ENCODE measurements at regions not wholly inside any gene's neighbourhood (a gene's known extent, or its start where the extent isn't known, plus 50 kb on each side); places are given as distances from the start of the nearest gene placed in this dataset.

- no peak for DNase-seq (ENCODE audit: low read depth in 4 of 4, low spot score in 2 of 4)
Observed at GRCh38 chr2:66782780-66783361, 347.9 kb downstream of the MEIS1 start.

- DNase-seq (ENCODE audit: low read depth in 4 of 4, low spot score in 2 of 4), result no peak
Observed at GRCh38 chr2:66789741-66790140, 354.8 kb downstream of the MEIS1 start.

GRCh38 chr2:66790651-66791181 is 355.8 kb downstream of the MEIS1 start:
- DNase-seq (ENCODE audit: low read depth in 4 of 4, low spot score in 2 of 4), result no peak

DNA sequence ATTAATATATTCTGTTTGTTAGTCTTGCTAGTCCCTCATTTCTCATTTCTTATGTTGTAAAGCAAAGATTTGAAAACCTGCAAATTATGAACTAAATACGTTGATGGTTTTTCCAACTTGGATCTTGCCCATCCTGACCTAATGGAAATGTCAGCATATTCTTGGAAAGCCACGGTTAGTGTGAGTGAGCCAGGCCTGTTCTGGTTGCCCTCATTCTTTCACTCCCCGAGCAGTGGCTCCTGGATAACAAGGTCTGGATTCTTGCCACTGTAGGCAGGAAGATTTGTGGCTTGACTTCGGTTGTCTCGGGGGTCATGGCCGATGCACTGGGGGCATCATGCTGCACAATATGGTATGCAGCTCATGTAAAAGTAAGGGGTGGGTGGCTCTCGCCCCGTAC is 359.1 kb downstream of the MEIS1 start:
- no peak for DNase-seq (ENCODE audit: low read depth in 4 of 4, low spot score in 2 of 4)

DNA sequence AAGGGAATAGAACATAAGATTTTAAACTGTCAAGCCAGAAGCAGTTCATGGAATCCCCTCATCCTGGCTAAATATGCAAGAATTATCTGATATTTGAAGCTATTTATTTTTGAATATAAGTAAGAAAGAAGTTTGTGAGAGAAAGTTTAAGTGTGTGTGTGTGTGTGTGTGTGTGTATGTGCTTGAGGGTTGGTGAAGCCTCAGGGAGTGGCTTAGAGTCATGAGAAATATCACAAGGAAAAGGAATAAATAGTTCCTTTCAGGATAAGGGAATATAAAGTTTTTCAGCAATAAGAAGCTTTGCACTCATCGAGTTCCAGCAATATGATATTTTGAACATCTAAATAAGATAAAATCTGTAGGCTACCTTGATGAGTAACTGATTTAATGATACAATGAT is 359.6 kb downstream of the MEIS1 start:
- no peak for DNase-seq (ENCODE audit: low read depth in 4 of 4, low spot score in 2 of 4)

GRCh38 chr2:66802877-66803276 is 368.0 kb downstream of the MEIS1 start:
- no peak for DNase-seq (ENCODE audit: low read depth in 4 of 4, low spot score in 2 of 4)

GRCh38 chr2:66803726-66804125 is 368.8 kb downstream of the MEIS1 start:
- peak; percentile 34 to 73 (median 66) for DNase-seq (ENCODE audit: low read depth in 4 of 4, low spot score in 2 of 4)

GRCh38 chr2:66805016-66805865 is 370.3 kb downstream of the MEIS1 start:
- DNase-seq (ENCODE audit: low read depth in 4 of 4, low spot score in 2 of 4), result no peak

- no peak for DNase-seq (ENCODE audit: low read depth in 4 of 4, low spot score in 2 of 4)
Observed at GRCh38 chr2:66805968-66806367, 371.0 kb downstream of the MEIS1 start.

- no peak for DNase-seq (ENCODE audit: low read depth in 4 of 4, low spot score in 2 of 4)
Observed at GRCh38 chr2:66813525-66813924, 378.6 kb downstream of the MEIS1 start.

GRCh38 chr2:66813976-66814375 is 379.1 kb downstream of the MEIS1 start:
- DNase-seq (ENCODE audit: low read depth in 4 of 4, low spot score in 2 of 4), result no peak

DNA sequence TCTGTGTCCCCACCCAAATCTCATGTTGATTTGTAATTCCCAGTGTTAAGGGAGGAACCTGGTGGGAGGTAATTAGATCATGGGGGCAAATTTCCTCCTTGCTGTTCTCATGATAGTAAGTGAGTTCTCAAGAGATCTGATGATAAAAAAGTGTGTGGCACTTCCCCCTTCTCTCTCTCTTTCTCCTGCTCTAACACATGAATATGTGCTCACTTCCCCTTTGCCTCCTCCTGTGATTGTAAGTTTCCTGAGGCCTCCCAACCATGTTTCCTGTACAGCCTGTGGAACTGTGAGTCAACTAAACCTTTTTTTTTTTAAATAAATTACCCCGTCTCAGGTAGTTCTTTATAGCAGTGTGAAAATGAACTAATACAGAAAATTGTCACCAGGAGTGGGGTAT is 380.0 kb downstream of the MEIS1 start:
- no peak for DNase-seq (ENCODE audit: low read depth in 4 of 4, low spot score in 2 of 4)

- DNase-seq (ENCODE audit: low read depth in 4 of 4, low spot score in 2 of 4), result no peak
Observed at GRCh38 chr2:66815886-66816285, 381.0 kb downstream of the MEIS1 start.

- DNase-seq (ENCODE audit: low read depth in 4 of 4, low spot score in 2 of 4), result no peak
Observed at GRCh38 chr2:66821168-66821567, 386.2 kb downstream of the MEIS1 start.

- DNase-seq (ENCODE audit: low read depth in 4 of 4, low spot score in 2 of 4), result no peak
Observed at GRCh38 chr2:66822186-66822585, 387.3 kb downstream of the MEIS1 start.

DNA sequence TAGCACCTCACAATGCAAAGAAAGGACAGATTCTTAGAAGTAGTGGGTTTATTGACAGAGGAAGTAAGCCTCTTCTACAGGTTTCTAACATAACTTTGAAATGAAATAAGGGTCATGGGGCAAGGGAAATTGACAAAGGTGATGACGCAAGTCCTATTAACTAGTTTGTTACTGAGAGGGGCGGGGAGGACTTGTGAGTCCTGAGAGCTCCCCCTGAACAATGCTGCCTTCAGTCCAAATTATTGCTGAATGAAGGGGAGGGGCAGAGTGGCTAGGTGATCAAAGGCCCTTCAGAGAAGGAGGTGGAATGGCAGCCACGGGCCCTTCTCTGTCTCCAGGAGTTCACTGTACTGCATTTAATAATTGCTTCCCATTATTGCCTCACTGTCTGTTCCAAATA is 390.0 kb downstream of the MEIS1 start:
- DNase-seq (ENCODE audit: low read depth in 4 of 4, low spot score in 2 of 4), result no peak

DNA sequence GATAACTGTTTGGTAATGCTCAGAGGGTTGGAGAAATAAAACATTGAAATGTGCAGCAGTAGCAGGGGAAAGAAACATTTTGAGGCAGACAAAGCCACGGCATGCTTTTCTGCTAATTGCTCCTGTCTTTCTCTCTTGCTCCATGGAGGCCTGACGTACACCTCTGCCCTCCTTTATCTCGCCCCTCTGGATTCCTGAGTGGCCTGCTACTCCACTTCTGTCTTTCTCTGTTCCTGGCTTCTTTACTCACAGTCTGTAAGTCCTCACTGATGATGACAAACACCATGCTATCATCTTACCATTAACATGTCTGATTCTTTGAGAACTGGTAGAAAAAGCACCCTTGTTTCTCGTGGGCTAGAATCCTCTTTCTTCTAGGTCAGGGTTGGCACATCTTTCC is 392.9 kb downstream of the MEIS1 start:
- DNase-seq (ENCODE audit: low read depth in 4 of 4, low spot score in 2 of 4), result no peak

- no peak for DNase-seq (ENCODE audit: low read depth in 4 of 4, low spot score in 2 of 4)
Observed at GRCh38 chr2:66828876-66829275, 394.0 kb downstream of the MEIS1 start.

GRCh38 chr2:66830881-66831280 is 396.0 kb downstream of the MEIS1 start:
- DNase-seq (ENCODE audit: low read depth in 4 of 4, low spot score in 2 of 4), result no peak

DNA sequence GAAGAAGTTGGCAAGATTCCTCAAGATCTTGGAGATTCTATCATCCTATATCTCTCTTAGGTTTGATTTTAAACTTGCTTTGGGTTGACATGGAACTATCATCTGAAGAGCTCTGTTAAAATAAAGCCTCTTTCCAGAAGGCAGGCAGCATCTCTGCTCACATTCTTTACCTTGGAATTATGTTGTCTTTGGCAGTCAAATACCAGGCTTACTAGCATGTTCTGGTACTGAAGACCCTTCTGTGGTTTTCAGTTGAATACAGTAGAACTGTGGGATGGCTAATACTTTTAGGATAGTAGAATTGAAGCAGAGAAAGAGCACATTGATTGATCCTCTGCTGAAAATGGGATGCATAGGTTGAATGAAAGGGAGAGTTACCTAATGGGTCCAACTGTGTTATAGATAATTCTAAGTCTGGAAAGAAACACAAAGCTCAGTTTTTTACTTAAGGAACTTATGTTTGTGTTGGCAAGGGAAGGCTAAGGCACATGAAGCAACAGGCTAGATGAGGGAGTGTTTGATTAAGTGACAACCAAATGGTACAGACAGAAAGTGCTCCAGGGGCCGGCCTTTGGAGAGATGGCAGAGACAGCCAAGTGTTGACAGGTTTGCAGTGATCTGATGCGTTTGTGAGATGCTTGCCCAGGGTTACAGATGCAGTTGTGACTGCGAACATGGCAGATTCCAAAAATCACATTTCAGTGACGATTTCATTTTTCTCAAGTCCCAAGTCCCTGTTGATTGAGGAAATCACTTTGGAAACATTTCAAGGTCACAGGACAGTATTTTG is 397.9 kb downstream of the MEIS1 start:
- no peak for DNase-seq (ENCODE audit: low read depth in 4 of 4, low spot score in 2 of 4)

GRCh38 chr2:66834859-66835258 is 399.9 kb downstream of the MEIS1 start:
- DNase-seq (ENCODE audit: low read depth in 4 of 4, low spot score in 2 of 4), result no peak

Measured in left renal cortex interstitium (tissue), 4 donors.